DND-41 (cell line): ENCODE measurements at regions not wholly inside any gene's neighbourhood (a gene's known extent, or its start where the extent isn't known, plus 50 kb on each side); places are given as distances from the start of the nearest gene placed in this dataset.

ENCODE experiments used
- EZH2 ChIP-seq: IDR thresholded peaks from 3 replicates; pipeline ENCODE4 v1.6.1; 2012; ENCODE audit warnings: borderline replicate concordance, low read depth, mild to moderate bottlenecking, moderate library complexity, low read length, inconsistent platforms; ENCODE audit not compliant: severe bottlenecking
- TF ChIP-seq, protein P1 (sequence below): IDR thresholded peaks from 2 replicates; pipeline ENCODE4 v1.5.1; 2012; ENCODE audit warnings: borderline replicate concordance, low read length, moderate library complexity, mild to moderate bottlenecking; ENCODE audit not compliant: poor library complexity, severe bottlenecking; ENCODE audit errors: extremely low read depth

DNA sequence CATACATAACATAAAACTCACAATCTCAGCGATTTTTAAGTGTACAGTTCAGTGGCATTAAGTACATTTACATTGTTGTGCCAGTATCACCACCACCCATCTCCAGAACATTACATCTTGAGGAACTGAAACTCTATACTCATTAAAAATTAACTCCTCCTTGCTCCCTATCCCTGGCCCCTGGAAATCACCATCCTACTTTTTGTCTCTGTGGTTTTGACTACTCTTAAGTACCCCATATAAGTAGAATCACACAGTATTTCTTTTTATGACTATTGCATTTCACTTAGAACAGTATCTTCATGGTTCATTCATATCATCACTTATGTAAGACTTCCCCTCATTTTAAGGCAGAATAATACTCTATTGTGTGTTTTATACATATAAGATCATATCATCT is 1108.1 kb downstream of the GRIK2 start:
- TF ChIP-seq, protein P1, sequence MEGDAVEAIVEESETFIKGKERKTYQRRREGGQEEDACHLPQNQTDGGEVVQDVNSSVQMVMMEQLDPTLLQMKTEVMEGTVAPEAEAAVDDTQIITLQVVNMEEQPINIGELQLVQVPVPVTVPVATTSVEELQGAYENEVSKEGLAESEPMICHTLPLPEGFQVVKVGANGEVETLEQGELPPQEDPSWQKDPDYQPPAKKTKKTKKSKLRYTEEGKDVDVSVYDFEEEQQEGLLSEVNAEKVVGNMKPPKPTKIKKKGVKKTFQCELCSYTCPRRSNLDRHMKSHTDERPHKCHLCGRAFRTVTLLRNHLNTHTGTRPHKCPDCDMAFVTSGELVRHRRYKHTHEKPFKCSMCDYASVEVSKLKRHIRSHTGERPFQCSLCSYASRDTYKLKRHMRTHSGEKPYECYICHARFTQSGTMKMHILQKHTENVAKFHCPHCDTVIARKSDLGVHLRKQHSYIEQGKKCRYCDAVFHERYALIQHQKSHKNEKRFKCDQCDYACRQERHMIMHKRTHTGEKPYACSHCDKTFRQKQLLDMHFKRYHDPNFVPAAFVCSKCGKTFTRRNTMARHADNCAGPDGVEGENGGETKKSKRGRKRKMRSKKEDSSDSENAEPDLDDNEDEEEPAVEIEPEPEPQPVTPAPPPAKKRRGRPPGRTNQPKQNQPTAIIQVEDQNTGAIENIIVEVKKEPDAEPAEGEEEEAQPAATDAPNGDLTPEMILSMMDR, result no peak
- no peak for TF ChIP-seq EZH2
